ENCODE measurements at regions not wholly inside any gene's neighbourhood (a gene's known extent, or its start where the extent isn't known, plus 50 kb on each side); places are given as distances from the start of the nearest gene placed in this dataset.

DNA sequence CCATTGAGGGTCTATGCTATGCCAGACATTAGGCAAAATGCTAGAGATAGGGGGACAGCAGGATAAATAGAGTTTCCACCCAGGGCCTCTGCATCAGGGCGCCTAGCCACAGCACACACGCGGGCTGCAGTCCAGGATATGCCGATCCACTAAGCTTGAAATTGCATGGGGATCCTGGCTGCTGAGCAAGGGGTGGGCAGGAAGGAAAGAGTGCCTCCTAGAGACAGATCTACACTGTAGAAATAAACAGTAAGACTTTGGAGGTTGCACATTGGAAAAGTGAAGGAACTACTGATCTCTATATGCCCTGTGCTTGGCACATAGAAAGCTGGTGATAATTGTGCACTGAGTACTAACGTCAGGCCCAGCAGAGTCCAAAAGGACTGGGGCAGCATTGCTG, 411.1 kb downstream of the PRDM2 start:
- TF ChIP-seq GATA2 (IDR thresholded peaks at IDR 0.05; ENCODE audit: insufficient read depth, insufficient read length, low read depth, low read length) (no peak), FOS (IDR thresholded peaks at IDR 0.05; ENCODE audit: borderline replicate concordance, insufficient read depth, low read length) (no peak), EZH2 (IDR thresholded peaks at IDR 0.05; ENCODE audit: borderline replicate concordance, low read depth, low read length, severe bottlenecking) (no peak), MYC (IDR thresholded peaks at IDR 0.05; ENCODE audit: low read depth, low read length) (no peak), POLR2AphosphoS5 (IDR thresholded peaks at IDR 0.05; ENCODE audit: insufficient read depth, low read depth, low read length) (no peak), POLR2A (IDR thresholded peaks at IDR 0.05; ENCODE audit: low read depth, low read length) (no peak), JUN (IDR thresholded peaks at IDR 0.05; ENCODE audit: borderline replicate concordance, insufficient read depth, insufficient read length, low read depth) (no peak)
- TF ChIP-seq, protein P1, sequence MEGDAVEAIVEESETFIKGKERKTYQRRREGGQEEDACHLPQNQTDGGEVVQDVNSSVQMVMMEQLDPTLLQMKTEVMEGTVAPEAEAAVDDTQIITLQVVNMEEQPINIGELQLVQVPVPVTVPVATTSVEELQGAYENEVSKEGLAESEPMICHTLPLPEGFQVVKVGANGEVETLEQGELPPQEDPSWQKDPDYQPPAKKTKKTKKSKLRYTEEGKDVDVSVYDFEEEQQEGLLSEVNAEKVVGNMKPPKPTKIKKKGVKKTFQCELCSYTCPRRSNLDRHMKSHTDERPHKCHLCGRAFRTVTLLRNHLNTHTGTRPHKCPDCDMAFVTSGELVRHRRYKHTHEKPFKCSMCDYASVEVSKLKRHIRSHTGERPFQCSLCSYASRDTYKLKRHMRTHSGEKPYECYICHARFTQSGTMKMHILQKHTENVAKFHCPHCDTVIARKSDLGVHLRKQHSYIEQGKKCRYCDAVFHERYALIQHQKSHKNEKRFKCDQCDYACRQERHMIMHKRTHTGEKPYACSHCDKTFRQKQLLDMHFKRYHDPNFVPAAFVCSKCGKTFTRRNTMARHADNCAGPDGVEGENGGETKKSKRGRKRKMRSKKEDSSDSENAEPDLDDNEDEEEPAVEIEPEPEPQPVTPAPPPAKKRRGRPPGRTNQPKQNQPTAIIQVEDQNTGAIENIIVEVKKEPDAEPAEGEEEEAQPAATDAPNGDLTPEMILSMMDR (IDR thresholded peaks at IDR 0.05; ENCODE audit: extremely low read depth in 1 of 2, insufficient read depth in 1 of 2, low read depth in 1 of 2, low read length in 2 of 2) = no peak
- TF ChIP-seq, protein P2, sequence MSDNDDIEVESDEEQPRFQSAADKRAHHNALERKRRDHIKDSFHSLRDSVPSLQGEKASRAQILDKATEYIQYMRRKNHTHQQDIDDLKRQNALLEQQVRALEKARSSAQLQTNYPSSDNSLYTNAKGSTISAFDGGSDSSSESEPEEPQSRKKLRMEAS (IDR thresholded peaks at IDR 0.05; ENCODE audit: insufficient read depth, insufficient read length) = no peak
- BruUV-seq (replicated peaks) = no TSS peak

More for the DNA sequence above, 411.1 kb downstream of the PRDM2 start:
- Histone ChIP-seq H3K27me3 (ENCODE audit: control insufficient read depth in 2 of 2, insufficient read depth in 2 of 2, low read length in 2 of 2) (no peaks in the 10 kb centered on the region), H3K36me3 (ENCODE audit: control insufficient read depth in 2 of 2, extremely low read depth in 1 of 2, insufficient read depth in 2 of 2, low read length in 2 of 2) (no peaks in the 10 kb centered on the region), H3K4me1 (ENCODE audit: control insufficient read depth, extremely low read depth, insufficient read depth, low read length) (no peaks in the 10 kb centered on the region), H3K79me2 (ENCODE audit: control insufficient read depth, insufficient read depth, low read length) (no peaks in the 10 kb centered on the region), H3K27ac (ENCODE audit: insufficient read depth, low read depth, low read length) (no peak overlapping the region), H4K20me1 (replicated peaks; ENCODE audit: control insufficient read depth, extremely low read depth, insufficient read depth, low read length) (no peaks in the 10 kb centered on the region), H3K9me3 (replicated peaks; ENCODE audit: control insufficient read depth, insufficient read depth, low read length) (peaks cover 4% of the 10 kb centered on the region), H3K9me1 (replicated peaks; ENCODE audit: control insufficient read depth, extremely low read depth, insufficient read depth, low read length) (no peaks in the 10 kb centered on the region), H3K4me2 (ENCODE audit: insufficient read depth, low read length) (no peak overlapping the region), H2AFZ (ENCODE audit: low read depth, low read length) (no peak overlapping the region), H3K4me3 (replicated peaks in 1 of 3; ENCODE audit: insufficient read depth in 1 of 3, low read depth in 1 of 3, low read length in 3 of 3) (no peak overlapping the region), H3K9ac (replicated peaks; ENCODE audit: extremely low read depth, insufficient read depth, low read length) (no peak overlapping the region)
- DNase-seq (ENCODE audit: low read depth, low spot score) = no peak
- intact Hi-C loops (cut with micrococcal nuclease) = no loop called here
- no peak for FAIRE-seq
- ChIA-PET CTCF (no interaction called here), POLR2A (no interaction called here)
- dilution Hi-C loops (cut with MboI; ENCODE audit: extremely low pct_ligation_motif_present, low sequenced_read_pairs) = no loop called here
